Ectodermal cell (in vitro differentiated cells): ENCODE measurements at regions not wholly inside any gene's neighbourhood (a gene's known extent, or its start where the extent isn't known, plus 50 kb on each side); places are given as distances from the start of the nearest gene placed in this dataset.
"Not testable (repeated sequence)": the region's sequence is repeated elsewhere in the genome, so short reads cannot be mapped to it uniquely, and the experiment has no call there.

Source experiments
- H3K27ac ChIP-seq: 2 replicates; pipeline ENCODE4 v1.7.0; 2013; ENCODE audit warnings: mild to moderate bottlenecking, low read depth, low read length; ENCODE audit not compliant: insufficient read depth, poor library complexity, severe bottlenecking
- H3K27me3 ChIP-seq: 2 replicates; pipeline ENCODE4 v1.7.0; 2013; ENCODE audit warnings: mild to moderate bottlenecking, low read length; ENCODE audit not compliant: insufficient read depth, control insufficient read depth, poor library complexity, severe bottlenecking
- H3K36me3 ChIP-seq: one replicate; pipeline ENCODE4 v1.7.0; 2013; ENCODE audit warnings: low read length; ENCODE audit not compliant: control insufficient read depth, insufficient read depth
- H3K4me1 ChIP-seq: one replicate; pipeline ENCODE4 v1.7.0; 2013; ENCODE audit warnings: low read length; ENCODE audit not compliant: control insufficient read depth, insufficient read depth
- H3K4me3 ChIP-seq: 2 replicates; pipeline ENCODE4 v1.7.0; 2013; ENCODE audit warnings: low read depth, low read length, control low read depth; ENCODE audit not compliant: insufficient read depth
- H3K9me3 ChIP-seq: 2 replicates; pipeline ENCODE4 v1.7.0; 2013; ENCODE audit warnings: mild to moderate bottlenecking, low read length, moderate library complexity; ENCODE audit not compliant: control insufficient read depth
- WGBS, 2 experiments: methylation state at CpG; one replicate each; pipeline ENCODE4 v1.1.7; 2013; ENCODE audit warnings: missing lambda C conversion rate in 2 of 2; 5-methylcytosine and 5-hydroxymethylcytosine counted together

GRCh38 chr5:130799015-130799414 is 366.0 kb downstream of the HINT1 start:
- Histone ChIP-seq H3K27me3 (no peaks in the 10 kb centered on the region), H3K9me3 (no peaks in the 10 kb centered on the region), H3K4me3 (no peak overlapping the region), H3K27ac (no peak overlapping the region), H3K4me1 (no peaks in the 10 kb centered on the region), H3K36me3 (no peaks in the 10 kb centered on the region)

- no peaks in the 10 kb centered on the region for H3K36me3 ChIP-seq
- no peaks in the 10 kb centered on the region for H3K27me3 ChIP-seq
- H3K4me1 ChIP-seq = no peaks in the 10 kb centered on the region
- H3K9me3 ChIP-seq = no peaks in the 10 kb centered on the region
- no peak overlapping the region for H3K4me3 ChIP-seq
- no peak overlapping the region for H3K27ac ChIP-seq
- 91 to 92% methylated on average over 3 of the region's 3 CpGs for WGBS, 2 experiments
Measured at GRCh38 chr5:130797303-130797702, 367.8 kb downstream of the HINT1 start.

DNA sequence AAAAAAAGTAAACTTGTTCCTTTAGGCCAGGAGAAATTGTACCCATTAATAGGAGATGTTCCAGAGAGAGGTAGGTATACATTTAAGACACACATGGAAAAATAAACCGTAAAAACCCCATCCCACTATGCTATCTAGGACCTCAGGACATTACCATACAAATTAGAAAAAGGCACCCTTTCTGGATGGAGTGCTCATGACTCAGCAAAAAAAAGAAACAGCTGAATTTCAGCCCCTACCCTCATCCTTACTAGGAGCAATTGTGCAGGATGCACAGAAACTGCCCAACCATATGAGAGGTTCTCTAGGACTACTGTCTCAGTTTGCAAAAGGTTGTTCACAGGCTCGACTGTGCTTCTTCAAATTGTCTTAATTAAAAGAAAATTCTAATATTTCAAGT is 368.2 kb downstream of the HINT1 start:
- 89 to 92% methylated on average over 1 to 2 of the region's 2 CpGs for WGBS, 2 experiments
- Histone ChIP-seq H3K36me3 (no peaks in the 10 kb centered on the region), H3K27me3 (no peaks in the 10 kb centered on the region)

DNA sequence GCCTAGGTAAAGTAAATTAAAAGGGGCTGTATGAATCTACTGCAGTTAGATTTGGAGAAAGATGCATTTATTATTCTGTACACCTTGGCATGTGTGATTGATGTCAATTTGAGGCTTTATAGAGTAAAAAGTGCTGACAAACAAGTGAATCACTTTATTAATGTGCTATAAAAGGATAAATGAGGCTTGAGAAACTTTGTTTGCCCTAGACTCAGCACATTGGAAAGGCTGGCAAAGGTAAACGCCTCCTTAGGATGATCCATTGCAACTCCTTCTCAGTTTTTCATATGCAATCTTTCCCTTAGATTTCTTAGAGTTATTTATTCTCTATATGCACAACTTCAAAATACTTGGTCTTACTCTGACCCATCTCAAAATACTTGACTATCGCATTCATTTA is 369.0 kb downstream of the HINT1 start:
- no peak overlapping the region for H3K27ac ChIP-seq
- H3K27me3 ChIP-seq = no peaks in the 10 kb centered on the region
- H3K4me3 ChIP-seq = no peak overlapping the region
- H3K9me3 ChIP-seq = no peaks in the 10 kb centered on the region
- no peaks in the 10 kb centered on the region for H3K4me1 ChIP-seq
- no peaks in the 10 kb centered on the region for H3K36me3 ChIP-seq
- WGBS, 2 experiments = 83 to 89% methylated on average over 2 of the region's 2 CpGs

More for the DNA sequence above, 368.2 kb downstream of the HINT1 start:
- no peaks in the 10 kb centered on the region for H3K9me3 ChIP-seq
- no peak overlapping the region for H3K27ac ChIP-seq
- no peaks in the 10 kb centered on the region for H3K4me1 ChIP-seq
- no peak overlapping the region for H3K4me3 ChIP-seq

DNA sequence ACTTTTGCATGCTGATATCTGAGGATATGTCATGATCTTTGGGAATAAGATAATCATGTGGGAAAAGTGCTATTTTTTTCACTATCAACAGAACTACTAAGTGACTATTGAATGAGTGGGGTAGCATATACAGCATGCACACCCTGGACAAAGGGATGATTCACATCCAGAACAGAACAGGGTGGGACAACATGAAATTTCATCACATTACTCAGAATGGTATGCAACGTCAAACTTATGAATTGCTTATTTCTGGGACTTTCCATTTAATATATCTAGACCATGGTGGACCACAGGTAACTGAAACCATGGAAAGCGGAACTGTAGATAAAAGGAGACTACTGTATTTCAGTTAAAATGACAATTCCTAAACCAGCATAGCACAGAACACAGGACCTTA is 370.0 kb downstream of the HINT1 start:
- no peak overlapping the region for H3K4me3 ChIP-seq
- 98 to 100% methylated on average over 1 to 2 of the region's 2 CpGs for WGBS, 2 experiments
- H3K27ac ChIP-seq = no peak overlapping the region
- no peaks in the 10 kb centered on the region for H3K27me3 ChIP-seq
- H3K9me3 ChIP-seq = no peaks in the 10 kb centered on the region
- no peaks in the 10 kb centered on the region for H3K4me1 ChIP-seq
- H3K36me3 ChIP-seq = no peaks in the 10 kb centered on the region

DNA sequence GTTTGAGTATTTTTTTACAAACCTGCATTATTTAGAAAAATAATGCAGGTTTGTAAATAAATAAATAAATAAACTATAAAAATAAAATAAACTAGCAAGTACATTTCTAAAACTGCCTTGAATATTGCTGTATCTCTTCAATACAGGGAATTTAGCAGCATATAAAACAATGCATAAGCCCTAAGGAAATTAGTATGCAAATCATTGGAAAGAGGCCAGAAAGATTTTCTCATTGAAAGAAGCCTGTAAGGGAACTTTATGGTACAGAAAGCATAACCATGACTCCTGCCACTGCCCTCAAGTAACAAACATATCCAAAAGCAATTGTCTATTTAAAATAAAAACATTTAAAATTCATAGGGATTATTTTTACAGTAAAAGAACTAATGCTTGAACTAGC is 387.3 kb downstream of the HINT1 start:
- Histone ChIP-seq H3K9me3 (no peaks in the 10 kb centered on the region), H3K27ac (no peak overlapping the region), H3K4me3 (no peak overlapping the region), H3K27me3 (no peaks in the 10 kb centered on the region), H3K4me1 (no peaks in the 10 kb centered on the region), H3K36me3 (no peaks in the 10 kb centered on the region)

GRCh38 chr5:130773813-130774212 is 391.2 kb downstream of the HINT1 start:
- no peaks in the 10 kb centered on the region for H3K36me3 ChIP-seq
- H3K4me3 ChIP-seq = no peak overlapping the region
- no peaks in the 10 kb centered on the region for H3K4me1 ChIP-seq
- H3K27ac ChIP-seq = no peak overlapping the region
- WGBS, 2 experiments = 88 to 93% methylated on average over 2 to 3 of the region's 3 CpGs
- H3K9me3 ChIP-seq = no peaks in the 10 kb centered on the region
- H3K27me3 ChIP-seq = no peaks in the 10 kb centered on the region

DNA sequence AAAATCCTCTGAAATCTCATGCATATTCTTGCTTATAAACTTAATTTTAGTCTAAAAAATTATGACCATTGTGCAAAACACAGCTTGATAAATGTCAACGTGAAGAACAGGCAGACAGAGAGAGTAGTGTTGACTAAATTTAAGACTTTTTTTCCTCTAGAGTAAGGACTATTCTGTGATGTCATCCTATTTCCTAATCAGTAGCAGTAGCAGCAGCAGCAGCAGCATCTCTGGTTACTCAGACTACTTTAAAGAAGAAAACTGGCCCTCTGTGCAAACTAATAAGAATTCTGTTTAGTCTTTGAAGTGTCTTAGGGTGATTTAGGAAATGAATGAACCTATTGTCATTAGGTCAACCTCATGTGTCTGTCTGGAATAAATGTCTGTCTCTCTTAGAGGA is 403.0 kb downstream of the HINT1 start:
- Histone ChIP-seq H3K4me1 (no peaks in the 10 kb centered on the region), H3K27ac (no peak overlapping the region), H3K4me3 (no peak overlapping the region), H3K9me3 (no peaks in the 10 kb centered on the region), H3K27me3 (no peaks in the 10 kb centered on the region), H3K36me3 (no peaks in the 10 kb centered on the region)
- 88 to 100% methylated on average over 1 of the region's 1 CpG for WGBS, 2 experiments

- Histone ChIP-seq H3K9me3 (no peaks in the 10 kb centered on the region), H3K27ac (no peak overlapping the region), H3K4me3 (no peak overlapping the region), H3K27me3 (no peaks in the 10 kb centered on the region), H3K36me3 (no peaks in the 10 kb centered on the region), H3K4me1 (no peaks in the 10 kb centered on the region)
- 78 to 81% methylated on average over 3 of the region's 3 CpGs for WGBS, 2 experiments
Measured at GRCh38 chr5:130759061-130759460, 406.0 kb downstream of the HINT1 start.

DNA sequence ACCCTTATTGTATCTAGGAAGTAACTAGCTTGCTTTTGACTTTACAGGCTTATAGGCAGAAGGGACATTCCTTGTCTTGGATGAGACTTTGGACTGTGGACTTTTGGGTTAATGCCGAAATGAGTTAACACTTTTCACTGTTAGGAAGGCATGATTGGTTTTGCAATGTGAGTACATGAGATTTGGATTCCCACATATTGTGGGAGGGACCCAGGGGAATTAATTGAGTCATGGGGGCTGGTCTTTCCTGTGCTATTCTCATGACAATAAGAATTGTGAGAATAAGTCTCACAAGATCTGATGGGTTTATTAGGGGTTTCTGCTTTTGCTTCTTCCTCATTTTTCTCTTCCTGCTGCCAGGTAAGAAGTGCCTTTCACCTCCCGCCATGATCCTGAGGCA is 417.5 kb downstream of the HINT1 start:
- Histone ChIP-seq H3K4me3 (no peak overlapping the region), H3K27me3 (no peaks in the 10 kb centered on the region), H3K27ac (no peak overlapping the region), H3K36me3 (no peaks in the 10 kb centered on the region), H3K4me1 (no peaks in the 10 kb centered on the region), H3K9me3 (no peaks in the 10 kb centered on the region)
- 91% methylated on average over 2 of the region's 2 CpGs for WGBS, 2 experiments

DNA sequence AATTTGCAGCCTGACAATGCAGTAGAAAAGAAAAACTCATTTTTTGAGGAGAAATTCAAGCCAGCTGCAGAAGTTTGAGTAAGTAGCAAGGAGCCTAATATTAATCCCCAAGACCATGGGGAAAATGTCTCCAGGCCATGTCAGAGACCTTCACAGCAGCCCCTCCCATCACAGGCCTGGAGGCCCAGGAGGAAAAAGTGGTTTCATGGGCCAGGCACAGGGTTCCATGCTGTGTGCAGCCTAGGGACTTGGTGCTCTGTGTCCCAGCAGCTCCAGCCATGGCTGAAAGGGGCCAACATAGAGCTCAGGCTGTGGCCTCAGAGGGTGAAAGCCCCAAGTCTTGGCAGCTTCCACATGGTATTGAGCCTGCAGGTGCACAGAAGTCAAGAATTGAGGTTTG is 418.4 kb downstream of the HINT1 start:
- not testable (repeated sequence) for H3K4me1 ChIP-seq, H3K27me3 ChIP-seq, H3K27ac ChIP-seq, H3K36me3 ChIP-seq, H3K4me3 ChIP-seq, H3K9me3 ChIP-seq
